A172 (cell line): ENCODE measurements at regions not wholly inside any gene's neighbourhood (a gene's known extent, or its start where the extent isn't known, plus 50 kb on each side); places are given as distances from the start of the nearest gene placed in this dataset.
"Not testable (repeated sequence)": the region's sequence is repeated elsewhere in the genome, so short reads cannot be mapped to it uniquely, and the experiment has no call there.

Experiments
- DNase-seq: peaks from one replicate; pipeline ENCODE4 v3.0.0-alpha.2; 2015; ENCODE audit warnings: low spot score

DNA sequence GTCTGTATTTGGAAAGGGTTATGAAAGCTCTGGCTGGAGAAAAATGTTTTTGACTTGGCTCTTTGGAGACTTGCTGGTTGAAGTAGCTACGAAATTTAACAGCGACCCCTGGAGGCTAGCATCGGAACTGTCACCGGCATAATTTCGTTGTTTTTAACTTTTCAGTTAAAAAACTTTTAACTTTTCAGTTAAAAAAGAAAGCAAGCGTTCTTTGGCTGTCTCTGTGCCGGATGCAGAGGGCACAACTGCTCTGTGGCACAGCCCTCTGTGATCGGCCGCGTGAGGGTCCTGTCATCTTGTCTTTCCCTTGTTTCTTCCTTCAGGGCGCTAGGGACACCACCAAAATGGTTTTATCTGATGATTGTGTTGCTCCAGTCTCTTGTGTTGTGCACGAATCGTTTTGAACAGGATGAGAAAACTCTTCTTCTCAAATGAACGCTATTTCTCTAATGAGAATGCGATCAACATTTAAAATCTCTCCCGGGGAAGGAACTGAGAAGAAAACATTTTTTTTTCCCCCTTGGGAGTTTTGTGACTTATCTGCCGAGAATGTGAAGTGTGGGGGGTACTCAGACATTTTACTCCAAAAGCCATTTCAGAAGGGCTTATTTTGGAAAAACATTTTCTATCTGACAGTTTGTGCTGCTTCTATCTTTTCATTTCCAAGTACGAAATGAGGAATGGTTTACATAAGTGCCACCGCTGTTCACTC is 57.1 kb downstream of the ADCYAP1 start:
- peak; percentile 51 for DNase-seq

DNA sequence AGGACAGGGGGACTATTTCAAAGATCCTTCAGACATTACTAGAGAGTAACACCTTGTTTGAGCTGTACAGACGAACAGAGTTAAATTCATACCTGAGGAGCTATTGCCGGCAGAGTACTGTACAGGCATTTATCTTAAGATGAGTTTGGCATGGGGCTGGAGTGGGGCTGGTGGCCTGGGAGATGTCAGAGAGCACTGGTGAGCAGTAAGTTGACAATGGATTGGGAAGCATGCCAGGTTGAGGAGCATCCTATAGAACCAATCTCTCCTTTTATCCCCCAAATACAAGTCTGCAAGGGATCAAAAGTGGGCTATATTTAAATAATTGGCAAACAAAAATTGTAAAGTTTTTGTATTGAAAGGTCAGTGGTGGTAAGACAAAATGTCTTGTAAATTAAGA is 58.6 kb downstream of the ADCYAP1 start:
- no peak for DNase-seq

DNA sequence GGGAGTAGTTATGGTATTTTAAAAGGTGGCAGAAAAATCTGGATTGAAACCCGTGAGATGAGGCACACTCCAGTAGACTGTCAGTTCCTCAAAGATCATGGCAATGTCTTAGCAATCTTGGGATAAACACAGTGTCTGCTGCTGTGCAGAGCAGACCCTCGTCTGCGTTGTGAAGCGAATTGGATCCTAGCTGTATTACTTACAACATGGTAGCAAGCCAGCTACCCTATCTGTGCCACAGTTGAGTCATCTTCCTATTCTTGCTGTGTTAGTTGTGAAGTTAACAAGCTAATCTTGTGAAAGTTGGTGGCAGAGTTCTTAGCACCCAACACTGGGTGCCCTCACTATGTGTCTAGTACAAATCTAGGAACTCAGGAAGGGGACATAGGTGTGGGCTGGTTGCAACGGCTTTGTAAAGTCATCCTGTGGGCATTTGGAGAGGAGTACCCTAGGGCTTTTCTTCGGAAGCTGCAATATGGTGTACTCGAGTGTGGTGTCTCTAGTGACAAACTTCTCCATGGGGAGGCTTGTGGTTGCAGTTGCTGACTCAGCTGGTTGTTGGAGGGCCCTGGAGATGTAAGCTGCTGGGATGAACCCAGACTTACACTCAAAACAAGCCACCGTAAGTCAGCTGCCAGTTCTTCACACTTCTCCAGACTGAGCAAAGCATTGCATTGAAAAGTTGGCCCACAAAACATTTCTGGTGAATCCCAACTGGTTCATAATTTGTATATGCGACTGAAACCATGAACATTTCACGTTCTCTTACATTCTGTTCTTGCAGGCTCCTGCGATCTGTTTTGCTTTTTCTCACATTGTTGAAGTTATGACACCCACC is 61.5 kb downstream of the ADCYAP1 start:
- DNase-seq, result no peak

DNA sequence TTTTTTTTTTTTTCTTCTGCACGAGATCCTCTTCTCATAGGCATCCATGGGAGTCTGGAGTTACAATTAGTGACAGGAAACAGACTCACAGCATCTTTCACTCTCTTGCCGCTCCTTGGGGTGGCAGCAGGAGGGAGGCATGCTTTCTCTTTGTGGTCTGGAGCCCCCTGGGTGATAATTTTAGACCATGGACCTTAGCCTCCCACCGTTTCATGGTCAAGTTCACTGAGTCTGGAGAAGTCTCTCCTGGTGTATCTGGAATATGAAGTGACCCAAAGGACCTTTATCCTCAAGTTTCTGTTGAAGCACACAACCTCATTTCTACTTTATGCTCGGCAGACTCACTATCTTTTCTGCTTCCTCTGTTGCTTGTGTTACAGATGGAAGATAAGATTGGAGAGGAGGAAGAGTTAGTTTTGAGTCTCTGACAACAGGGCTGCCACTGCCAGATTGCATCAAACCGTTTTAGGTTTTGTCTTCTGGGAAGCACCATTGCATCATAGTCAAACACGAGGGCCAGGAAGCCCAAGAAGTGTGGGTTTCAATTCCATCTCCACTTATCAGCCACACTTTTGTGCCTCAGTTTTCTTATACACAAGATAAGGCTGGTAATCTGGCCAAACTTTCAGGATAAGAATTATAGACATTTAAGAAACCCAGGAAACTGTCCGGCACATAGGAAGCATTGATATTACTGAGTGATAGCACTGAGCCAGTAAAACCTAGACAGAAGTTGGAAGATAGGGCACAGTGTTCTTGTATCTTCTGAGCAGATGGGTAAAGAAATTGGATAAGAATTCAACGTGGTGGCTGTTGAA is 62.3 kb downstream of the ADCYAP1 start:
- DNase-seq, result no peak

DNA sequence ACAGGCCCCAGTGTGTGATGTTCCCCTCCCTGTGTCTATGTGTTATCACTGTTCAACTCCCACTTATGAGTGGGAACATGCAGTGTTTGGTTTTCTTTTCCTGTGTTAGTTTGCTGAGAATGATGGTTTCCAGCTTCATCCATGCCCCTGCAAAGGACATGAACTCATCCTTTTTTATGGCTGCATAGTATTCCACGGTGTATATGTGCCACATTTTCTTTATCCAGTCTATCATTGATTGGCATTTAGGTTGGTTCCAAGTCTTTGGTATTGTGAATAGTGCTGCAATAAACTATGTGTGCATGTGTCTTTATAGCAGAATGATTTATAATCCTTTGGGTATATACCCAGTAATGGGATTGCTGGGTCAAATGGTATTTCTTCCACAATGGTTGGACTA is 64.2 kb downstream of the ADCYAP1 start:
- DNase-seq, result not testable (repeated sequence)

DNA sequence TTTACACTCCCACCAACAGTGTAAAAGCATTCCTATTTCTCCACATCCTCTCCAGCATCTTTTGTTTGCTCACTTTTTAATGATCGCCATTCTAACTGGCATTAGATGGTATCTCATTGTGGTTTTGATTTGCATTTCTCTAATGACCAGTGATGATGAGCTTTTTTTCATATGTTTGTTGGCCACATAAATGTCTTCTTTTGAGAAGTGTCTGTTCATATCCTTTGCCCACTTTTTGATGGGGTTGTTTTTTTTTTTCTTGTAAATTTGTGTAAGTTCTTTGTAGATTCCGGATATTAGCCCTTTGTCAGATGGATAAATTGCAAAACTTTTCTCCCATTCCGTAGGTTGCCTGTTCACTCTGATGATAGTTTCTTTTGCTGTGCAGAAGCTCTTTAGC is 64.6 kb downstream of the ADCYAP1 start:
- not testable (repeated sequence) for DNase-seq

DNA sequence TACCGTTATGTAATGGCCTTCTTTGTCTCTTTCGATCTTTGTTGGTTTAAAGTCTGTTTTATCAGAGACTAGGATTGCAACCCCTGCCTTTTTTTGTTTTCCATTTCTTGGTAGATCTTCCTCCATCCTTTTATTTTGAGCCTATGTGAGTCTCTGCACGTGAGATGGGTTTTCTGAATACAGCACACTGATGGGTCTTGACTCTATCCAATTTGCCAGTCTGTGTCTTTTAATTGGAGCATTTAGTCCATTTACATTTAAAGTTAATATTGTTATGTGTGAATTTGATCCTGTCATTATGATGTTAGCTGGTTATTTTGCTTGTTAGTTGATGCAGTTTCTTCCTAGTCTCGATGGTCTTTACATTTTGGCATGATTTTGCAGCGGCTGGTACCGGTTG is 69.9 kb downstream of the ADCYAP1 start:
- DNase-seq, result not testable (repeated sequence)

DNA sequence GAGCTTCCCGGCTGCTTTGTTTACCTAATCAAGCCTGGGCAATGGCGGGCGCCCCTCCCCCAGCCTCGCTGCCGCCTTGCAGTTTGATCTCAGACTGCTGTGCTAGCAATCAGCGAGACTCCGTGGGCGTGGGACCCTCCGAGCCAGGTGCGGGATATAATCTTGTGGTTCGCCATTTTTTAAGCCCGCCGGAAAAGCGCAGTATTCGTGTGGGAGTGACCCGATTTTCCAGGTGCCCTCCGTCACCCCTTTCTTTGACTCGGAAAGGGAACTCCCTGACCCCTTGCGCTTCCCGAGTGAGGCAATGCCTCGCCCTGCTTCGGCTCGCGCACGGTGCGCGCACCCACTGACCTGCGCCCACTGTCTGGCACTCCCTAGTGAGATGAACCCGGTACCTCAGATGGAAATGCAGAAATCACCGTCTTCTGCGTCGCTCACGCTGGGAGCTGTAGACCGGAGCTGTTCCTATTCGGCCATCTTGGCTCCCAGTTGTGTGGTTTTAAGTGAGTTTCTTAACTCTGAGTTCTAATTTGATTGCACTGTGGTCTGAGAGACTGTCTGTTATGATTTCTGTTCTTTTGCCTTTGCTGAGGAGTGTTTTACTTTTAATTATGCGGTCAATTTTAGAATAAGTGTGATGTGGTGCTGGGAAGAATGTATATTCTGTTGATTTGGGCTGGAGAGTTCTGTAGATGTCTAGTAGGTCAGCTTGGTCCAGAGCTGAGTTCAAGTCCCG is 71.9 kb downstream of the ADCYAP1 start:
- not testable (repeated sequence) for DNase-seq

DNA sequence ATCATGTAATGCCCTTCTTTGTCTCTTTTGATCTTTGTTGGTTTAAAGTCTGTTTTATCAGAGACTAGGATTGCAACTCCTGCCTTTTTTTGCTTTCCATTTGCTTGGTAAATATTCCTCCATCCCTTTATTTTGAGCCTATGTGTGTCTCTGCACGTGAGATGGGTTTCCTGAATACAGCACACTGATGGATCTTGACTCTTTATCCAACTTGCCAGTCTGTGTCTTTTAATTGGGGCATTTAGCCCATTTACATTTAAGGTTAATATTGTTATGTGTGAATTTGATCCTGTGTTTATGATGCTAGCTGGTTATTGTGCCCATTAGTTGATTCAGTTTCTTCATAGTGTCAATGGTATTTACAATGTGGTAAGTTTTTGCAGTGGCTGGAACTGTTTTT is 72.7 kb downstream of the ADCYAP1 start:
- not testable (repeated sequence) for DNase-seq

DNA sequence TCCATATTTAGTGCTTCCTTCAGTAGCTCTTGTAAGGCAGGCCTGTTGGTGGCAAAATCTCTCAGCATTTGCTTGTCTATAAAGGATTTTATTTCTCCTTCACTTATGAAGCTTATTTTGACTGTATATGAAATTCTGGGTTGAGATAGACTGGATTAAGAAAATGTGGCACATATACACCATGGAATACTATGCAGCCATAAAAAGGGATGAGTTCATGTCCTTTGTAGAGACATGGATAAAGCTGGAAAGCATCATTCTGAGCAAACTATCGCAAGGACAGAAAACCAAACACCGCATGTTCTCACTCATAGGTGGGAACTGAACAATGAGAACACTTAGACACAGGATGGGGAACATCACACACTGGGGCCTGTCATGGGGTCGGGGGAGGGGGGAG is 73.1 kb downstream of the ADCYAP1 start:
- not testable (repeated sequence) for DNase-seq

DNA sequence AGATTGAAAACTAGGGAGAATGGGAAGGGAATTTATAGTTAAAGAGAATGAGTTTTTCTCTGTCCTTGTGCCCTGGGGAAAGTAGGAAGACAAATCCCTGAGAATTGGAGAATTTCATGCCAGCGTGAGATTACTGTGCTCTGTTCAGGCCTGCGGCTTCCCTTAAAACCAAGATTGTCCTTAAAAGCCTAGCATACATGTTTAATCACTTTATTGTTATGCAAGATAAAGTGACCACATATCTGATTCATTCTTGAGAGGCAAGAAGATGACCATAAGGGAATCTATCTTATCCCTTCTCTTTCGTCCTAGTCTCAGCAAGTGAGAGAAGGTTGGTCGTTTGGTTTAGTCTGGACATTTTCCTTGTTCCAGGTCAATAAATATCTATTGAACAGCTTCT is 75.9 kb downstream of the ADCYAP1 start:
- no peak for DNase-seq

DNA sequence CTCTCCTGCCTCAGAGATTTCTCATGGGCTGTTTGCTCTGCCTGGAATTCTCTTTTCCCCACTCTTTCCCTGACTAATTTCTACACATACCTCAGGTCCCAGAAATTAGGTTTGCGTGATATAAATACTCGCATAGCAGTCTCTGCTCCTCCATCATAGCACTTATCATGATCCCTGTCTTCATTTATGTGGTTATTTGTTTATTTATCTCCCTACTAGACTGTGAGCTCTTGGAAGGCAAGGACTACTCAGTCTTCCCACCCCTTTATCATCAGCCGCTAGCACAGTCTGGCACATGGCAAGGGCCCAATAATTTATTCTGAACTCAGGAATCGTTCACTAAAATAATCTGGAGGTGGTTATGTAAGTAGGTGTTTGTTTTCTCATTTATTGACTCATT is 79.3 kb downstream of the ADCYAP1 start:
- no peak for DNase-seq

DNA sequence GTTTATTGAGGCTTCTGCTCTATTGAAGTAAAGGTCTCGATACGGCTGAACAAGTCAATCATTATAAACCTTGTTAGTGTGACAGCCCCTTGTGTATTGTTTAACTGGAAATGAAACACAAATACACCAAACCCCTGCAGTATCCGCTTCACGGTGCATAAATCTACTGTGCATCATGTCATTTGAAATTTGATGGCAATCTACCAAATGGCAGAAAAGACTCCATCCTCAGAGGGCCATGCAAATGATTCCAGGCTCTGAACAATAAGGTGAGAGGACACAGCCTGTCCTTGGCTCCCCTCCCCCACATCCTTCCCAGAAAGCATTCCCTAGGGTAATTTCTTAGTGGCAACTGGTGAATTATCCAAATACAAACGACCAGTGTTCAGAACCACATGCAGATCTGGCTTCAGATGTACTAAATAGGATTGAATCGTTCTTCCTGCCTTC is 80.6 kb downstream of the ADCYAP1 start:
- DNase-seq, result no peak

DNA sequence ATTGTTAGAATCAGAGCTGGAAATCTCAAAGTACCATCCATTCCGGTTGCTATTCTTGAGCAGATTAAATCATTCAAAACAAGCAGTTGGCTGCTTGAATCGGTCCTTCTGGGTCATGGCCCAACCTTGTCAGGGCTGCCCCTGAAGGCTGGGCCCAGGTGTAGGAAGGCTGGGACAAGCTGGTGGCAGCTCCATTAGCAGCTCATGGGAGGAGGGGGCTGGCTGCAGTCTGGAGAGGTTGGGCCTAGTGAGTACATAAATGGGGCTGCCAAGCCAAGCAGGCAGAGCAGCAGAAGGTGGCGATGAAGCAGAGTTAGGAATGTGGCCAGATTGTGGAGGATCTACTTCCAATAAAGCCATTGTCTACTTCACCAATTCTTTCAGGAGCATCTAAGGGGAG is 81.4 kb downstream of the ADCYAP1 start:
- no peak for DNase-seq

DNA sequence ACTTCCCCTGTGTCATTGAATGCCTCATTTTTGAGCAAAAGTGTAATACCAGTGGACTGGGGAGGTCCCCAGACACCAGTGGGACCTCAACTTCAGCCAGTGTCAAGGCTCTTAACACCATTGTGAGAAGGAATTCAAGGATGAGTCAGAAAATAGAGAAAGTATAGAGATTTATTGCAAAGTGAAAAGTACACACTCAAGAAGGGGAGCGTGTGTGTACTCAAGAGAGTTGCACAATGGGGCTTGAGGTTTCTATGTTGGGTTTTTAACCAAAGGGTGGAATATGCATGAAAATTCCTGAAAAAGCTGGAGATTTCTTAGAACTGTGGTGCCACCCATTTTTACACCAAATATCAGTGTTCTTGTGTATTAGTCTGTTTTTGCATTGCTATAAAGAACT is 81.9 kb downstream of the ADCYAP1 start:
- DNase-seq, result no peak

DNA sequence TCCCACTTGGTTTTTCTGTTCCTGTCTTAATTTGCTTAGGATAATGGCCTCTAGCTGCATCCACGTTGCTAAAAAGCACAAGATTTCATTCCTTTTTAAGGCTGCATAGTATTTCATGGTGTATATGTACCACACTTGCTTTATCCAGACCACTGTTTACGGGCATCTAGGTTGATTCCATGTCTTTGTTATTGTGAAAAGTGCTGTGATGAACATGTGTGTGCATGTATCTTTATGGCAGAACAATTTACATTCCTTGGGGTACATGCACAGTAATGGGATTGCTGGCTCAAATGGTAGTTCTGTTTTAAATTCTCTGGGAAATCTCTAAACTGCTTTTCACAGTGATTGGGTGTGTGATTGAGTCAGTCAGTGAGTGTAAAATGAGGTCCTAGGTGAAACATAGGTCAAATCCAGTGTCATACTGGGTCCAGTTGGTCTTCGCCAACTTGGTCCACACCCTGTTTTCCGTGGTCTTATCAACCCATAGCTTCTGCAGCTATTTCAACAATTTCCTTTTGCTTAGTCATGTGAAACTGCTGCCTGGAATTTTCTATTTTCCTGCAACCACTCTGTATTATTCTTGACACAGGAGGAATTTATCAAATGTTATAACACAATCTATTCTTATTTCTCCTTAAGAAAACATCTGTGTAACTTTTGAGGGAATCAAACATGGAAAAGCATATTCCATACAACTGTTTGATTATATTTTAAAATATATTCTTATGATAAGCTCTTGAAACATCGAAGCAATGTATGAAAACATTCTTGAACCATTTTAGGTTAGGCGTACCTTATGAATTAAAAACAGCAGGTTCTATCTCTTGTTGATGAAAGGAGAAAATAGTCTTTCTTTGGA is 82.9 kb downstream of the ADCYAP1 start:
- DNase-seq, result peak; percentile 97

DNA sequence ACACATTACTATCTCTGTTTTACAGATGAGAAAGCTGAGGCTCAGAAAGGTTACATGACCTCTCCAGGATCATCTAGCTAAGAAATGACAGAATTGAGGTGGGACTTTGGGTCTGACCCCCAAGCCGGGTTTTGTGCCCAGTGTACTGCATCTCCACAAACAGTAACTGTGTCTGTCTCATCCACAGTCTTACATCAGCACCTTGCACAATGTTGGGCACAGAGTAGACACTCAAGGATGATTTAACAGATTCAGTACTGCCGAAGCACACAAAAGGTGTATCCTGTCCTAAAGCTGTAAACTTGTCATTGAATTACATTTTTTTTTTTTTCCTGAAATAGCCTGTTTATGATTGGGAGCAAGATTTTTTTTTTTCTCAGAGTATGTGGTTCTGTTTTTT is 84.8 kb downstream of the ADCYAP1 start:
- no peak for DNase-seq

DNA sequence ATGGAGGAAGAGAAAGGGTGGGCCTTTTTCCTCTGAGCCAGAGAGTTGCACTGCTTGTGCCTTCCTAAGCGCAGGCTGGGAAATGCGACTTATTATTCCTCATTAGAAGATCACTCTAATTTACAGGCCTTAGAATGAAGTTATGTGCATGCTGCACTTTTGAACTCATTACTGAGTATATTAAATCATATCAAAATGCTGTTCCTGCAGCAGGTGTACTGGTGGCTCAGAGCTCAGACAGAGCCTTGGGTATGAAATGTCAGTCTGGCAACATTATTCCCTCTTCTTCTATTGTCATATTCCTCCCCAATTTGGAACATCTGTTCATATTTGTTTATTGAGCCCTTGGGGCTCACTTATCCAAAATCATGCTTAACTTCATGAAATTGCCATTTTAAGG is 85.5 kb downstream of the ADCYAP1 start:
- no peak for DNase-seq

DNA sequence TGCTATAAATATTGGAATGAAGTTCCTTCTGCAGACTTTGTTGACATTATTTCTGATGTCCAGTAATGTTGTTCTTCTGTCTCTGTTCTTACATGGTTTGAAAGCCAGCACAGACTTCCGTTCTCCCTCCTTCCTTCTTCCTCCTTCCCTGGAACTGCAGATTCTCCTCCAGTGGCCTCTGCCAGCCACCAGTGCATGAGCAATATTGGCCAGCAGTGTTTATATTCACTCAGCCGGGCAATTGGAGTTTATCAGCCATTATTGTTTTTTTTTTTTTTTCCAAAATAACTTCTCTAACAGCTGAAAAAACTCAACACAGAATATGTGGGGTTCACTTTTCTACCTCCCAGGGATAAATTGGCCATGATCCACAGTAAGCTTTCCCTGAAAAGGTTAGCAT is 86.8 kb downstream of the ADCYAP1 start:
- DNase-seq, result no peak

DNA sequence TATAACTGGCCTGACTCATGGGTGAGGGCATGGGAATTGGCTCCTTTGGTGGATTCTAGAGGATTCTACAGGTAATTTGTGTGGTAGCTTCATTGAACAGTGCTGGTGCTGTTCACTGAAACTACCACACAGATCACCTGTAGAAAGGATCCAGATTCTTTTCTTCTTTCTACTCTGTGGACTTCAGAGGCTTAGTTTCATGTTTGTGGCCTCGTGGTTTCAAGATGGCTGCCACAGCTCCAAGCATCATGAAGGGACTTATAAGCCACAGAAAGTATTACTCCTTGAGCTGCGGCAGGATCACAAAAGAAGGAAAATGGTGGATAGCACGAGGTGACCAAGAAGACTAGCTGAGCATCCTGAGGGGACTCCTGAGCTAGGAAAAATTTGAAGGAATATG is 88.9 kb downstream of the ADCYAP1 start:
- no peak for DNase-seq

DNA sequence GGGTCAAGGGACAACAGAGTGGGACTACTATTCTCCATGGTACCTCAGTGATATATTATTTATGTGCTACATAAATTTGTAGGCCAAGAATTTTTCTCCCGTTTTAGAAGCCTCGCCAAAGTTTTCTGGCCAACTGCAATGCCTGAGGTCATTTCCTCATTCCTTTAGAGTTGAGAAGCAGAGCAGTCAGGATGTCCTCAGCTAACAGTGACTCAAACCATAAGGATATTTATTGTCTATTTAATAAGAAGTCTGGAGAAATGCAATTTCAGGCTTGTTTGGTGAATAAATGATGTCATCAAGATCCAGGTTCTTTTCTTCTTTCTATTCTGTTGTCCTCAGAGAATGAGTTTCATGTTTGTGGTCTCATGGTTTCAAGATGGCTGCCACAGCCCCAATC is 91.0 kb downstream of the ADCYAP1 start:
- peak; percentile 88 for DNase-seq
